Activated CD8-positive, alpha-beta T cell treated with anti-CD3 and anti-CD28 coated beads, Interleukin-2, amount 10 ng/mL, durations not matched to agents 7 days and 5 days (primary cell): ENCODE measurements at regions not wholly inside any gene's neighbourhood (a gene's known extent, or its start where the extent isn't known, plus 50 kb on each side); places are given as distances from the start of the nearest gene placed in this dataset.

Source experiments
- ATAC-seq: fragments of 150-1000 bp; cut with Tn5 transposase; one replicate; pipeline ENCODE4 v1.10.0; 2021; ENCODE audit warnings: moderate library complexity
- CTCF ChIA-PET: fragments of 350-600 bp; sonication (Branson Sonifier 250); formaldehyde crosslinking; loops from one replicate; lab custom pipeline; 2021; ENCODE audit warnings: antibody characterized with exemption; lab: Charles Lee
- POLR2A ChIA-PET: fragments of 350-600 bp; sonication (Branson Sonifier 250); formaldehyde crosslinking; loops from one replicate; lab custom pipeline; 2021; ENCODE audit warnings: antibody characterized with exemption; lab: Charles Lee
- DNase-seq: peaks from one replicate; pipeline ENCODE4 v3.0.0-alpha.2; 2020
- H3K27ac Mint-ChIP-seq: one replicate; pipeline ENCODE4 v1.8.0; 2021; ENCODE audit warnings: mild to moderate bottlenecking, mixed read lengths
- H3K27me3 Mint-ChIP-seq: one replicate; pipeline ENCODE4 v1.8.0; 2021; ENCODE audit warnings: low read depth, mixed read lengths
- H3K36me3 Mint-ChIP-seq: one replicate; pipeline ENCODE4 v1.8.0; 2021; ENCODE audit warnings: low read depth, mixed read lengths
- H3K4me1 Mint-ChIP-seq: one replicate; pipeline ENCODE4 v1.8.0; 2021; ENCODE audit warnings: low read depth, mixed read lengths
- H3K4me3 Mint-ChIP-seq: one replicate; pipeline ENCODE4 v1.8.0; 2021; ENCODE audit warnings: mild to moderate bottlenecking, mixed read lengths
- H3K9me3 Mint-ChIP-seq: one replicate; pipeline ENCODE4 v1.8.0; 2022; ENCODE audit warnings: mixed read lengths; ENCODE audit not compliant: insufficient read depth

GRCh38 chr15:96574782-96575181 lies 244.3 kb downstream of the NR2F2 start:
- H3K36me3 Mint-ChIP-seq, result no peaks in the 10 kb centered on the region
- DNase-seq, result no peak
- no peak overlapping the region for H3K27ac Mint-ChIP-seq
- H3K27me3 Mint-ChIP-seq, result no peaks in the 10 kb centered on the region
- H3K4me1 Mint-ChIP-seq, result no peaks in the 10 kb centered on the region
- H3K9me3 Mint-ChIP-seq, result peaks cover 5% of the 10 kb centered on the region
- ATAC-seq, result no peak
- CTCF ChIA-PET, result interaction anchor here (0.6 kb wide), 1 partner anchor 12 kb away, joined by 3 read pairs; no protein-coding TSS in a partner anchor
- H3K4me3 Mint-ChIP-seq, result no peak overlapping the region
- POLR2A ChIA-PET, result no interaction called here

GRCh38 chr15:96576596-96576995 lies 246.1 kb downstream of the NR2F2 start:
- ChIA-PET POLR2A (no interaction called here), CTCF (no interaction called here)
- Mint-ChIP-seq H3K27ac (no peak overlapping the region), H3K4me3 (no peak overlapping the region), H3K36me3 (no peaks in the 10 kb centered on the region), H3K9me3 (no peaks in the 10 kb centered on the region), H3K4me1 (no peaks in the 10 kb centered on the region), H3K27me3 (no peaks in the 10 kb centered on the region)
- ATAC-seq (no peak), DNase-seq (no peak)

GRCh38 chr15:96578393-96578792 lies 247.9 kb downstream of the NR2F2 start:
- Mint-ChIP-seq H3K36me3 (no peaks in the 10 kb centered on the region), H3K27me3 (no peaks in the 10 kb centered on the region), H3K9me3 (no peaks in the 10 kb centered on the region), H3K27ac (no peak overlapping the region), H3K4me3 (no peak overlapping the region), H3K4me1 (no peaks in the 10 kb centered on the region)
- DNase-seq, result no peak
- ATAC-seq, result no peak
- ChIA-PET POLR2A (no interaction called here), CTCF (no interaction called here)

- DNase-seq, result no peak
- Mint-ChIP-seq H3K36me3 (no peaks in the 10 kb centered on the region), H3K27me3 (no peaks in the 10 kb centered on the region), H3K9me3 (no peaks in the 10 kb centered on the region), H3K4me3 (no peak overlapping the region), H3K27ac (no peak overlapping the region), H3K4me1 (no peaks in the 10 kb centered on the region)
- POLR2A ChIA-PET, result no interaction called here
- CTCF ChIA-PET, result no interaction called here
- no peak for ATAC-seq
Measured at GRCh38 chr15:96581371-96581770, 250.9 kb downstream of the NR2F2 start.

GRCh38 chr15:96582473-96582872 lies 252.0 kb downstream of the NR2F2 start:
- Mint-ChIP-seq H3K36me3 (no peaks in the 10 kb centered on the region), H3K27me3 (no peaks in the 10 kb centered on the region), H3K27ac (no peak overlapping the region), H3K4me1 (no peaks in the 10 kb centered on the region), H3K4me3 (no peak overlapping the region), H3K9me3 (no peaks in the 10 kb centered on the region)
- ChIA-PET POLR2A (no interaction called here), CTCF (no interaction called here)
- DNase-seq (no peak), ATAC-seq (no peak)

GRCh38 chr15:96583671-96584070 lies 253.2 kb downstream of the NR2F2 start:
- Mint-ChIP-seq H3K27me3 (no peaks in the 10 kb centered on the region), H3K27ac (no peak overlapping the region), H3K4me1 (no peaks in the 10 kb centered on the region), H3K36me3 (no peaks in the 10 kb centered on the region), H3K9me3 (no peaks in the 10 kb centered on the region), H3K4me3 (no peak overlapping the region)
- ChIA-PET POLR2A (no interaction called here), CTCF (no interaction called here)
- DNase-seq (no peak), ATAC-seq (no peak)

GRCh38 chr15:96585484-96586386 lies 255.2 kb downstream of the NR2F2 start:
- Mint-ChIP-seq H3K27me3 (no peaks in the 10 kb centered on the region), H3K27ac (no peak overlapping the region), H3K4me3 (no peak overlapping the region), H3K9me3 (no peaks in the 10 kb centered on the region), H3K36me3 (no peaks in the 10 kb centered on the region), H3K4me1 (no peaks in the 10 kb centered on the region)
- CTCF ChIA-PET, result no interaction called here
- ATAC-seq (no peak), DNase-seq (no peak)
- POLR2A ChIA-PET, result no interaction called here

GRCh38 chr15:96586901-96587300 lies 256.4 kb downstream of the NR2F2 start:
- Mint-ChIP-seq H3K27ac (no peak overlapping the region), H3K4me1 (no peaks in the 10 kb centered on the region), H3K9me3 (no peaks in the 10 kb centered on the region), H3K27me3 (no peaks in the 10 kb centered on the region), H3K36me3 (no peaks in the 10 kb centered on the region), H3K4me3 (no peak overlapping the region)
- CTCF ChIA-PET, result no interaction called here
- ATAC-seq (no peak), DNase-seq (no peak)
- POLR2A ChIA-PET, result no interaction called here

- DNase-seq (no peak), ATAC-seq (no peak)
- Mint-ChIP-seq H3K4me1 (no peaks in the 10 kb centered on the region), H3K4me3 (no peak overlapping the region), H3K27me3 (no peaks in the 10 kb centered on the region), H3K27ac (no peak overlapping the region), H3K9me3 (no peaks in the 10 kb centered on the region), H3K36me3 (no peaks in the 10 kb centered on the region)
- ChIA-PET POLR2A (no interaction called here), CTCF (no interaction called here)
Measured at GRCh38 chr15:96589864-96590263, 259.4 kb downstream of the NR2F2 start.

GRCh38 chr15:96593735-96594134 lies 263.2 kb downstream of the NR2F2 start:
- H3K36me3 Mint-ChIP-seq, result no peaks in the 10 kb centered on the region
- H3K4me3 Mint-ChIP-seq, result no peak overlapping the region
- ChIA-PET POLR2A (no interaction called here), CTCF (no interaction called here)
- no peaks in the 10 kb centered on the region for H3K9me3 Mint-ChIP-seq
- no peaks in the 10 kb centered on the region for H3K4me1 Mint-ChIP-seq
- H3K27ac Mint-ChIP-seq, result no peak overlapping the region
- DNase-seq, result no peak
- no peak for ATAC-seq
- no peaks in the 10 kb centered on the region for H3K27me3 Mint-ChIP-seq

- H3K36me3 Mint-ChIP-seq, result no peaks in the 10 kb centered on the region
- DNase-seq, result no peak
- no peaks in the 10 kb centered on the region for H3K9me3 Mint-ChIP-seq
- ATAC-seq, result no peak
- no peak overlapping the region for H3K4me3 Mint-ChIP-seq
- H3K4me1 Mint-ChIP-seq, result no peaks in the 10 kb centered on the region
- H3K27me3 Mint-ChIP-seq, result no peaks in the 10 kb centered on the region
- POLR2A ChIA-PET, result no interaction called here
- CTCF ChIA-PET, result no interaction called here
- H3K27ac Mint-ChIP-seq, result no peak overlapping the region
Measured at GRCh38 chr15:96595951-96596350, 265.5 kb downstream of the NR2F2 start.

- POLR2A ChIA-PET, result no interaction called here
- no peaks in the 10 kb centered on the region for H3K36me3 Mint-ChIP-seq
- CTCF ChIA-PET, result no interaction called here
- no peak for DNase-seq
- no peaks in the 10 kb centered on the region for H3K27me3 Mint-ChIP-seq
- no peak overlapping the region for H3K4me3 Mint-ChIP-seq
- no peak overlapping the region for H3K27ac Mint-ChIP-seq
- H3K4me1 Mint-ChIP-seq, result no peaks in the 10 kb centered on the region
- no peaks in the 10 kb centered on the region for H3K9me3 Mint-ChIP-seq
- no peak for ATAC-seq
Measured at GRCh38 chr15:96598514-96598913, 268.0 kb downstream of the NR2F2 start.

GRCh38 chr15:96599268-96599667 lies 268.8 kb downstream of the NR2F2 start:
- Mint-ChIP-seq H3K9me3 (no peaks in the 10 kb centered on the region), H3K4me3 (no peak overlapping the region), H3K27me3 (no peaks in the 10 kb centered on the region), H3K27ac (no peak overlapping the region), H3K4me1 (no peaks in the 10 kb centered on the region), H3K36me3 (no peaks in the 10 kb centered on the region)
- CTCF ChIA-PET, result no interaction called here
- POLR2A ChIA-PET, result no interaction called here
- no peak for ATAC-seq
- no peak for DNase-seq
